ENCODE measurements at regions not wholly inside any gene's neighbourhood (a gene's known extent, or its start where the extent isn't known, plus 50 kb on each side); places are given as distances from the start of the nearest gene placed in this dataset.

DNA sequence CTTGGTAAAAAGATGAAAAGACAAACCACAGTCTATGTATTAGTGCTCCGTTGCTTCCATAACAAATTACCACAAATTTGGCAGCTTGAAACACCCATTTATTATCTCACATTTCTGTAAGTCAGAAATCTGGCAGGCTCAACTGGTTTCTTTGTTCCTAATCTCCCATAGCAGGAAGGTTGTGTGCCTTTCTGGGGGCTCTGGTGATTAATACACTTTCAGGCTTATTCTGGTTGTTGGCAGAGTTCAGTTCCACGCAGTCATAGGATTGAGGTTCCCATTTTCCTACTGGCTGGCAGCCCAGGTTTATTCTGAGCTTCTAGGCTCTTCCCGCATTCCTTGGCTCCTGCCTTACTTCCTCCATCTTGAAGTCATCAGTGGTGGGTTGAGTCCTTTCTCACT is 189.3 kb downstream of the ANAPC1 start:
- intact Hi-C loops (cut with DNase I; ENCODE audit: low total_unique reads), result no loop called here
- H3K27ac ChIP-seq, result no peak overlapping the region
- TF ChIP-seq POLR2A (IDR thresholded peaks at IDR 0.05), result no peak
- TF ChIP-seq, protein P1, sequence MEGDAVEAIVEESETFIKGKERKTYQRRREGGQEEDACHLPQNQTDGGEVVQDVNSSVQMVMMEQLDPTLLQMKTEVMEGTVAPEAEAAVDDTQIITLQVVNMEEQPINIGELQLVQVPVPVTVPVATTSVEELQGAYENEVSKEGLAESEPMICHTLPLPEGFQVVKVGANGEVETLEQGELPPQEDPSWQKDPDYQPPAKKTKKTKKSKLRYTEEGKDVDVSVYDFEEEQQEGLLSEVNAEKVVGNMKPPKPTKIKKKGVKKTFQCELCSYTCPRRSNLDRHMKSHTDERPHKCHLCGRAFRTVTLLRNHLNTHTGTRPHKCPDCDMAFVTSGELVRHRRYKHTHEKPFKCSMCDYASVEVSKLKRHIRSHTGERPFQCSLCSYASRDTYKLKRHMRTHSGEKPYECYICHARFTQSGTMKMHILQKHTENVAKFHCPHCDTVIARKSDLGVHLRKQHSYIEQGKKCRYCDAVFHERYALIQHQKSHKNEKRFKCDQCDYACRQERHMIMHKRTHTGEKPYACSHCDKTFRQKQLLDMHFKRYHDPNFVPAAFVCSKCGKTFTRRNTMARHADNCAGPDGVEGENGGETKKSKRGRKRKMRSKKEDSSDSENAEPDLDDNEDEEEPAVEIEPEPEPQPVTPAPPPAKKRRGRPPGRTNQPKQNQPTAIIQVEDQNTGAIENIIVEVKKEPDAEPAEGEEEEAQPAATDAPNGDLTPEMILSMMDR (IDR thresholded peaks at IDR 0.05), result no peak
- no peak overlapping the region for H3K4me3 ChIP-seq
- no peaks in the 10 kb centered on the region for H3K9me3 ChIP-seq
- H3K36me3 ChIP-seq (ENCODE audit: low read depth, missing control alignments), result no peaks in the 10 kb centered on the region
- 19 to 36% methylated on average over 3 of the region's 3 CpGs for WGBS, 2 donors
- H3K27me3 ChIP-seq, result no peaks in the 10 kb centered on the region
- DNase-seq, result peak; percentile 60
- H3K4me1 ChIP-seq, result no peaks in the 10 kb centered on the region

DNA sequence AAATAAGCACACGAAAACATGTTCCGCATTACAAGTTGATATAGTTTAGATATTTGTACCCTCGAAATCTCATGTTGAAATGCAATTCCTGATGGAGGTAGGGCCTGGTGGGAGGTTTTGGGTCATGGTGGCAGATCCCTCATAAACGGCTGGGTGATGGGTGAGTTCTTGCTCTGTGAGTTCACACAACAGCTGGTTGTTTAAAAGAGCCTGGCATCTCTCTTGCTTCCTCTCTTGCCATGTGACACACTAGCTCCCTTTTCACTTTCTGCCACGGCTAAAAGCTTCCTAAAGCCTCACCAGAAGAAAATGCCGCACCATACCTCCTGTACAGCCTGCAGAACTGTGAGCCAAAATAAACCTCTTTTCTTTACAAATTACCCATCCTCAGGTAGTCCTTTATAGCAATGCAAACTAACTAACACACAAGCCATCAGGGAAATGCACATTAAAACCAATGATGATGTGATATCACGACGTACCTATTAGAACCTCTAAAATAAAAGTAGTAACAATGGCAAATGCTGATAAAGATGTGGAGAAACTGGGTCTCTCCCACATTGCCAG is 188.5 kb downstream of the ANAPC1 start:
- 85 to 91% methylated on average over 8 of the region's 8 CpGs for WGBS, 2 donors
- intact Hi-C loops (cut with DNase I; ENCODE audit: low total_unique reads), result no loop called here
- H3K36me3 ChIP-seq (ENCODE audit: low read depth, missing control alignments), result no peaks in the 10 kb centered on the region
- H3K27me3 ChIP-seq, result no peaks in the 10 kb centered on the region
- H3K9me3 ChIP-seq, result no peaks in the 10 kb centered on the region
- DNase-seq, result no peak
- H3K27ac ChIP-seq, result no peak overlapping the region
- no peak overlapping the region for H3K4me3 ChIP-seq
- no peaks in the 10 kb centered on the region for H3K4me1 ChIP-seq
- no peak for TF ChIP-seq POLR2A (IDR thresholded peaks at IDR 0.05)
- TF ChIP-seq, protein P1 (IDR thresholded peaks at IDR 0.05), result no peak

DNA sequence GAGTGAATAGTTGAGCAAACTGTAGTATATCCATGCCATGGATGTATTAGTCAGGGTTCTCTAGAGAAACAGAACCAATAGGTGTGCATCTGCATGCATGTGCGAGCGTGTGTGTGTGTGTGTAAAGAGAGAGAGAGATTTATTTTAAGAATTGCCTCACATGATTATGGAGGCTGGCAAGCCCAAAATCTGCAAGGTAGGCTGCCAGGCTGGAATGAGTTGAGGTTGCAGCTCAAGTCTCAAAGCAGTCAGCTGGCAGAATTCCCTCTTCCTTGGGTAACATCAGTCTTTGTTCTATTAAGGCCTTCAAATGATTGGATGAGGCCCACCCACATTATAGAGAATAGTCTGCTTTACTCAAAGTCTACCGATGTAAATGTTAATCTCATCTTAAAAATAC is 187.8 kb downstream of the ANAPC1 start:
- Histone ChIP-seq H3K27me3 (no peaks in the 10 kb centered on the region), H3K36me3 (ENCODE audit: low read depth, missing control alignments) (no peaks in the 10 kb centered on the region), H3K9me3 (no peaks in the 10 kb centered on the region), H3K4me3 (no peak overlapping the region), H3K27ac (no peak overlapping the region), H3K4me1 (no peaks in the 10 kb centered on the region)
- TF ChIP-seq POLR2A (IDR thresholded peaks at IDR 0.05), result no peak
- TF ChIP-seq, protein P1 (IDR thresholded peaks at IDR 0.05), result no peak
- DNase-seq, result no peak
- intact Hi-C loops (cut with DNase I; ENCODE audit: low total_unique reads), result no loop called here
- 86 to 100% methylated on average over 3 of the region's 3 CpGs for WGBS, 2 donors

DNA sequence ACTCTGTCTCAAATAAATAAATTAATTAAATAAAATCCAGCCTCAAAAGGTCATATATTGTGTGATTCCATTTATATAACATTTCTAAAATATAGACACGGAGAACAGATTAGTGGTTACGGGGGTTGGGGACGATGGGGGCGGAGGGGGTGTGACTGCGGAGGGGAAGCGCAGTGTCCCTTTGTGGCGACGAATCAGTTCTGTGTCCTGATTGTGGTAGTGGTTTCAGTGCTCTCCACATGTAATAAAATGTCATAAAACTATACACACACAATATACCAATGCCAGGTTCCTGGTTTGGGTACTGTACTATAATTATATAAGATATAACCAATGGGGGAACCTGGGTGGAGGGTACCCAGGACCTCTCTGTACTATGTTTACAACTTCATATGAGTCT is 186.4 kb downstream of the ANAPC1 start:
- no peak for DNase-seq
- H3K27me3 ChIP-seq, result no peaks in the 10 kb centered on the region
- TF ChIP-seq, protein P1 (IDR thresholded peaks at IDR 0.05), result no peak
- TF ChIP-seq POLR2A (IDR thresholded peaks at IDR 0.05), result no peak
- WGBS, 2 donors, result 93 to 94% methylated on average over 8 of the region's 8 CpGs
- H3K9me3 ChIP-seq, result no peaks in the 10 kb centered on the region
- no peak overlapping the region for H3K27ac ChIP-seq
- H3K36me3 ChIP-seq (ENCODE audit: low read depth, missing control alignments), result no peaks in the 10 kb centered on the region
- no peak overlapping the region for H3K4me3 ChIP-seq
- intact Hi-C loops (cut with DNase I; ENCODE audit: low total_unique reads), result no loop called here
- H3K4me1 ChIP-seq, result peaks cover 4% of the 10 kb centered on the region

DNA sequence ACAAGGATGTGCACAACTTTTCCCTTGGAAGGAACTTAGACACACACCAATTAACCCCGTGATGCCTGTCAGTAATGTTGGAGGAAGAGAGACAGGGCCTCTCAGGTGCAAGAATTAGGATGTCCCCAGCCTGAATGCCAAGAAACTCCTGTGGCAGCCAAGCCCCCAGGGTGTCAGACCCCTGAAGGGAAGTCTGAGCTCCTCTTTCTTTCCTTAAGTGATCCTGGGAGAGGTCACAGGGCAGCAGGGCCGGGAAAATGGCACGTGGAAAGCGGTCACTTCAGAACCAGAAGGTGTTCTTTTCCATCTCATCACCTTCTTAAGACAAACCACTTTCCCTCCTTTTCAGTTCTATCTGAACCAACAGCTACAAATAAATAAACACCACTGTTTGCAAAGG is 185.9 kb downstream of the ANAPC1 start:
- Histone ChIP-seq H3K9me3 (no peaks in the 10 kb centered on the region), H3K4me1 (peaks cover 4% of the 10 kb centered on the region), H3K27ac (no peak overlapping the region), H3K27me3 (no peaks in the 10 kb centered on the region), H3K36me3 (ENCODE audit: low read depth, missing control alignments) (no peaks in the 10 kb centered on the region), H3K4me3 (no peak overlapping the region)
- no peak for DNase-seq
- intact Hi-C loops (cut with DNase I; ENCODE audit: low total_unique reads), result no loop called here
- no peak for TF ChIP-seq POLR2A (IDR thresholded peaks at IDR 0.05)
- TF ChIP-seq, protein P1 (IDR thresholded peaks at IDR 0.05), result no peak
- WGBS, 2 donors, result 83 to 88% methylated on average over 4 of the region's 4 CpGs
